PFSK-1 (cell line): ENCODE measurements at regions not wholly inside any gene's neighbourhood (a gene's known extent, or its start where the extent isn't known, plus 50 kb on each side); places are given as distances from the start of the nearest gene placed in this dataset.

Source experiments
- FOXP2 ChIP-seq: optimal IDR thresholded peaks from 2 replicates; pipeline ENCODE3; 2011; ENCODE audit warnings: borderline replicate concordance, control low read depth, inconsistent platforms; ENCODE audit not compliant: insufficient read depth; ENCODE audit errors: extremely low read length, extremely low read depth
- POLR2AphosphoS5 ChIP-seq: IDR thresholded peaks from 2 replicates; pipeline ENCODE4 v1.6.1; 2012; ENCODE audit warnings: low read depth, mild to moderate bottlenecking, control low read depth, low read length, moderate library complexity
- SIN3A ChIP-seq: IDR thresholded peaks from 2 replicates; pipeline ENCODE4 v1.6.1; 2012; ENCODE audit warnings: mild to moderate bottlenecking, low read length, moderate library complexity, borderline replicate concordance; ENCODE audit not compliant: insufficient read depth
- TAF1 ChIP-seq: IDR thresholded peaks from 2 replicates; pipeline ENCODE4 v1.6.1; 2012; ENCODE audit warnings: low read length, control low read depth, borderline replicate concordance; ENCODE audit not compliant: insufficient read depth
- TF ChIP-seq, protein P1 (sequence below), 2 experiments: IDR thresholded peaks; 2 replicates each; pipeline versions ENCODE4 v1.6.1 to v1.8.0; 2011 to 2012; ENCODE audit warnings: low read depth in 2 of 2, low read length in 2 of 2, control low read depth in 1 of 2, inconsistent platforms in 1 of 2, mild to moderate bottlenecking in 1 of 2, moderate library complexity in 1 of 2; ENCODE audit not compliant: insufficient read depth in 1 of 2

GRCh38 chr7:22942191-22942590, 71.7 kb downstream of the HYCC1 start:
- no peak for TF ChIP-seq POLR2AphosphoS5
- TF ChIP-seq, protein P1, sequence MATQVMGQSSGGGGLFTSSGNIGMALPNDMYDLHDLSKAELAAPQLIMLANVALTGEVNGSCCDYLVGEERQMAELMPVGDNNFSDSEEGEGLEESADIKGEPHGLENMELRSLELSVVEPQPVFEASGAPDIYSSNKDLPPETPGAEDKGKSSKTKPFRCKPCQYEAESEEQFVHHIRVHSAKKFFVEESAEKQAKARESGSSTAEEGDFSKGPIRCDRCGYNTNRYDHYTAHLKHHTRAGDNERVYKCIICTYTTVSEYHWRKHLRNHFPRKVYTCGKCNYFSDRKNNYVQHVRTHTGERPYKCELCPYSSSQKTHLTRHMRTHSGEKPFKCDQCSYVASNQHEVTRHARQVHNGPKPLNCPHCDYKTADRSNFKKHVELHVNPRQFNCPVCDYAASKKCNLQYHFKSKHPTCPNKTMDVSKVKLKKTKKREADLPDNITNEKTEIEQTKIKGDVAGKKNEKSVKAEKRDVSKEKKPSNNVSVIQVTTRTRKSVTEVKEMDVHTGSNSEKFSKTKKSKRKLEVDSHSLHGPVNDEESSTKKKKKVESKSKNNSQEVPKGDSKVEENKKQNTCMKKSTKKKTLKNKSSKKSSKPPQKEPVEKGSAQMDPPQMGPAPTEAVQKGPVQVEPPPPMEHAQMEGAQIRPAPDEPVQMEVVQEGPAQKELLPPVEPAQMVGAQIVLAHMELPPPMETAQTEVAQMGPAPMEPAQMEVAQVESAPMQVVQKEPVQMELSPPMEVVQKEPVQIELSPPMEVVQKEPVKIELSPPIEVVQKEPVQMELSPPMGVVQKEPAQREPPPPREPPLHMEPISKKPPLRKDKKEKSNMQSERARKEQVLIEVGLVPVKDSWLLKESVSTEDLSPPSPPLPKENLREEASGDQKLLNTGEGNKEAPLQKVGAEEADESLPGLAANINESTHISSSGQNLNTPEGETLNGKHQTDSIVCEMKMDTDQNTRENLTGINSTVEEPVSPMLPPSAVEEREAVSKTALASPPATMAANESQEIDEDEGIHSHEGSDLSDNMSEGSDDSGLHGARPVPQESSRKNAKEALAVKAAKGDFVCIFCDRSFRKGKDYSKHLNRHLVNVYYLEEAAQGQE (IDR thresholded peaks at IDR 0.05; ENCODE audit: insufficient read depth in 1 of 2, low read depth in 2 of 2, low read length in 2 of 2) = no peak
- TF ChIP-seq TAF1 = no peak
- TF ChIP-seq FOXP2 = no peak
- no peak for TF ChIP-seq SIN3A

- TF ChIP-seq SIN3A (no peak), TAF1 (no peak), POLR2AphosphoS5 (no peak), FOXP2 (no peak)
- TF ChIP-seq, protein P1 (IDR thresholded peaks at IDR 0.05; ENCODE audit: insufficient read depth in 1 of 2, low read depth in 2 of 2, low read length in 2 of 2) = no peak
Measured at GRCh38 chr7:22939842-22940241, 74.1 kb downstream of the HYCC1 start.

GRCh38 chr7:22937946-22938345, 76.0 kb downstream of the HYCC1 start:
- TF ChIP-seq, protein P1 (IDR thresholded peaks at IDR 0.05; ENCODE audit: insufficient read depth in 1 of 2, low read depth in 2 of 2, low read length in 2 of 2) = no peak
- TF ChIP-seq SIN3A (no peak), TAF1 (no peak), POLR2AphosphoS5 (no peak), FOXP2 (no peak)

- TF ChIP-seq FOXP2 (no peak), POLR2AphosphoS5 (no peak), SIN3A (no peak), TAF1 (no peak)
- TF ChIP-seq, protein P1 (IDR thresholded peaks at IDR 0.05; ENCODE audit: insufficient read depth in 1 of 2, low read depth in 2 of 2, low read length in 2 of 2) = no peak
Measured at GRCh38 chr7:22936246-22936645, 77.7 kb downstream of the HYCC1 start.

- TF ChIP-seq POLR2AphosphoS5 (no peak), SIN3A (no peak), TAF1 (no peak), FOXP2 (no peak)
- TF ChIP-seq, protein P1 (IDR thresholded peaks at IDR 0.05; ENCODE audit: insufficient read depth in 1 of 2, low read depth in 2 of 2, low read length in 2 of 2) = no peak
Measured at GRCh38 chr7:22935269-22935668, 78.7 kb downstream of the HYCC1 start.
